GM18909 (cell line): ENCODE measurements at regions not wholly inside any gene's neighbourhood (a gene's known extent, or its start where the extent isn't known, plus 50 kb on each side); places are given as distances from the start of the nearest gene placed in this dataset.

Source experiments
- ATAC-seq: cut with Tn5 transposase; IDR thresholded peaks from one replicate; pipeline ENCODE4 v1.9.1; 2021; ENCODE audit warnings: mild to moderate bottlenecking; ENCODE audit not compliant: unreplicated experiment, poor library complexity

DNA sequence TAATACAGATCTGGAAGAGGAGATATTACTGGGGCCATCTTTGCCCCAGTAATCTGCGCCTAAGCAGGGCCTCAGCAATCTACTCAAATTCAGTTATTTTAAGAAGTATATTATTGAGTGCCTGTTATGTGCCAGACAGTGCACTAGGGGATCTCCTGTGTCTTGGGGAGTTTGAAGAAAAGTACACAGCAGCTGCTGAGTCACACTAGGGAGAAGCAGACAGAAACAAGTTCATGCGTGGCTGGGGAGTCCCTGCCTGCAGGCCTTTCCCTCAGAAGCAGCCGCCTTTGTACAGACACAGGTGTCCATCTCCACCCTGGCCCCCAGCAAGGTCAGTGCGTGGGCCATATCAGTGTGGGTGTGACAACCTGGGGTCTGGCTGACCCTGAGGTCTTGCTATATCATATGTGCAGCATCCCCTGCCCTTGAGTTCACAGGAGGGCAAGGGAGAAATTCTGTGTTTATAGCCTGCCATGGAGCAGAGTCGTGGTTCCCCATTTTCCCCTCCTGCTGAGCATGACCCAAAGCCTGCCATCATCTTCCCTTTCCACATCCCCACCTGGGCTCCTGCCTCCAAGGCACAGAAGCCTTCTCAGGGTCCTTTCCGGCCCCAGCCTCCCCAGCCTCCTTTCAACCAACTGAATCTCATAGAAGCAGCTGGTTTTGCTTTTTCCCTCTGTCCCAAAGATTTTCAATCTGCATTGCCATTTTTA lies 229.9 kb upstream of the SDK2 start:
- ATAC-seq: no peak

GRCh38 chr17:73875346-73875745 lies 231.1 kb upstream of the SDK2 start:
- ATAC-seq: no peak

- no peak for ATAC-seq
Observed at GRCh38 chr17:73877962-73878361, 233.7 kb upstream of the SDK2 start.

GRCh38 chr17:73878923-73879322 lies 234.7 kb upstream of the SDK2 start:
- ATAC-seq: no peak

DNA sequence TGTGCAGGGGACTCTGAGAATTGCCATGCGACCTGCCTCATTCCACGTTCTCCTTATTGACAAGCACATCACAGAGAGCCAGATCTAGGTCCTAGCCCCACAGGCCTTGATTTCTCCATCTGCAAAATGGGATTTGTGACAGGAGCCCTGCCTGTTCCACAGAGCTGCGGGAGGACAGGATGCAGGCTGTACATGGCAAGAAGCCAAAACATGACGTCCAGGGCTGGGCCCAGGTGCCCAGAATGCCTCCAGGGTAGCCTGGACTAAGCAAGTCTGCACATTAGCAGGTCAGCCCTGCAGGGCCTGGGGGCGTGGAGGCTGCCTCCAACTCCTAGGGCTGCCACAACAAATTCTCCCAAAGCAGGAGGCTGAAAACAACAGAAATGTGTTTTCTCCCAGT lies 235.7 kb upstream of the SDK2 start:
- no peak for ATAC-seq

GRCh38 chr17:73882590-73882989 lies 238.3 kb upstream of the SDK2 start:
- ATAC-seq: no peak

- no peak for ATAC-seq
Observed at GRCh38 chr17:73883175-73883574, 238.9 kb upstream of the SDK2 start.

- no peak for ATAC-seq
Observed at GRCh38 chr17:73887739-73888138, 243.5 kb upstream of the SDK2 start.

DNA sequence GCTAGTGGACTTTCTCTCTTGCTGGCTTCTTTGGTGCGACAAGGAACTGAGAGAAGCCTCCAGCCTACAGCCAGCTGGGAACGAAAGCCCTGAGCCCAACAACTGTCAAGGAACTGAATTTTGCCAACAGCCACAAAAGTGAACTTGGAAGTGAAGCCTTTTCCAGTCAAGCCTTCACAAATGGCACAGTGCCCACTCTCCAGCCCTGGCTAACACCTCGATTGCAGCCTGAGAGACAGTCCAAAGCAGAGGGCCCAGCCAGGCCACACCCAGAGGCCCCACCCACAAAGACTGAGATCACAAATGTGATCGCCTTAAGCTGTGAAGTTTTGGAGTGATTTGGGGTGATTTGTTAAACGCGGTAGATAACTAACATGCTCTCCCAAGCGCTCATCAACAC lies 244.6 kb upstream of the SDK2 start:
- no peak for ATAC-seq

- ATAC-seq: no peak
Observed at GRCh38 chr17:73889439-73889838, 245.2 kb upstream of the SDK2 start.

GRCh38 chr17:73890831-73891405 lies 246.7 kb upstream of the SDK2 start:
- no peak for ATAC-seq

DNA sequence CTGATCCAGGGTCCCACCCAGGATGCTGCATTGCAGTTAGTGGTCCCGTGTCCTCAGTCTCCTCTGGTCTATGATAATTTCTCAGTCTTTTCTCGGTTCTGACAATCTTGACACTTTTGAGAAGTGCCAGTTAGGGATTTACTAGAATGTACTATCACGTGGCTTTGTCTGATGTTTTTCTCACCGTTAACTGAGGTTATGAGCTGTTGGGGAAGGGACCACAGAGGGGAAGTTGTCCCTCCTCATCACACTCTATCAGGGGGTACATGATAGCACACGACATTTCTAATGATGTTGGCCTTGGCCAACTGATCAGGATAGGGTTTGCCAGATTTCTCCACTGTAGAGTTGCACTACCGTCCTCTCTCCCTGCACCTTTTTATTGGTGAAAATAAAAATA lies 250.9 kb upstream of the SDK2 start:
- no peak for ATAC-seq

GRCh38 chr17:73896966-73897365 lies 252.7 kb upstream of the SDK2 start:
- no peak for ATAC-seq

- ATAC-seq: no peak
Observed at GRCh38 chr17:73899839-73900238, 255.6 kb upstream of the SDK2 start.

DNA sequence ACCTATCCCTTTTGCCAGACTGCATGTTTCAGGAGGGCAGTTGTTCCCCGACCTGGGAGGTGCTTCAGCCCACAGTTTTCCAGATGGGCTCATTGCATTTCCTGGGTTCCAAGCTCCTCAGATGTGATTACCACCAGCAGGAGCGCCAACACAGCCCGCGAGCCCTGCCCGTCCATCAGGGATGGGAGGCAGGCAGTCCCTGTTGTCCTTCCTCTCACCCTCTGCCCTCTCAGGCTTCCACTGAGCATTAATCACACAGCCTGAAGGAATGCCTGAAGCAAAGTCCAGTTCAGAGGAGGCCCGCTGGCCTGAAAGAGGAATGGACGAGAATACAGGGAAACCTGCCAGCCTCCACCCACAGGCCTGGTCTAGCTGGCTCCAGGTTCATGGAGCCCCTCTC lies 256.3 kb upstream of the SDK2 start:
- no peak for ATAC-seq

DNA sequence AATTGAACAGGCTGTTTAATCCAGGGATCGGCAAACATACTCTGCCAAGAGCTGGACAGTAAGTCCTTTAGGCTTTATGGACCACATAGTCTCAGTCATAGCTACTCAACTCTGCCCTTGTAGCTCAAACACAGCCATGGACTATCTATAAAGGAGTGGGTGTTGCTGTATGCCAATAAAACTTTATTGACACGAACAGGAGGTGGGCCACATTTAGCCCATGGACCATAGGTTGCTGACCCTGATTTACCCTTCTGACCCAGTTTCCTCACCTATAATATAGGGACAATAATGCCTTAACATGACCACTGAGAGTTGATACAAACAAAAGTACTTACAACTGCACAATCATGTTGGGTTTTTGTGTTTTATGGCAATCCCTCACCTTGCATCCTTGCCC lies 257.0 kb upstream of the SDK2 start:
- no peak for ATAC-seq

GRCh38 chr17:73901661-73902415 lies 257.6 kb upstream of the SDK2 start:
- ATAC-seq: no peak

GRCh38 chr17:73902416-73903181 lies 258.4 kb upstream of the SDK2 start:
- ATAC-seq: no peak

- no peak for ATAC-seq
Observed at GRCh38 chr17:73906896-73907870, 262.9 kb upstream of the SDK2 start.

GRCh38 chr17:73909186-73909585 lies 264.9 kb upstream of the SDK2 start:
- ATAC-seq: no peak
